ENCODE measurements at regions not wholly inside any gene's neighbourhood (a gene's known extent, or its start where the extent isn't known, plus 50 kb on each side); places are given as distances from the start of the nearest gene placed in this dataset.

GRCh38 chr5:168075387-168075786 lies 216.1 kb upstream of the WWC1 start:
- no peaks in the 10 kb centered on the region for H3K36me3 ChIP-seq (ENCODE audit: control insufficient read depth in 4 of 4, insufficient read depth in 3 of 4, low read depth in 1 of 4, low read length in 3 of 4)
- WGBS = 73% methylated on average over 3 of the region's 3 CpGs
- no peak overlapping the region for H3K4me3 ChIP-seq (ENCODE audit: low read depth in 1 of 3, low read length in 3 of 3)
- DNase-seq (ENCODE audit: low spot score) = no peak
- H3K27me3 ChIP-seq (ENCODE audit: control insufficient read depth in 4 of 4, insufficient read depth in 4 of 4, low read length in 3 of 4) = no peaks in the 10 kb centered on the region
- no peaks in the 10 kb centered on the region for H3K9me3 ChIP-seq (ENCODE audit: control insufficient read depth in 4 of 4, low read length in 3 of 4)
- H3K4me1 ChIP-seq (ENCODE audit: control insufficient read depth in 4 of 4, insufficient read depth in 4 of 4, low read length in 3 of 4) = peaks cover 0 to 3% (median 0%) of the 10 kb centered on the region in 4 donors
- no peak overlapping the region for H3K27ac ChIP-seq (ENCODE audit: low read depth in 1 of 2, low read length in 2 of 2)
- TF ChIP-seq, protein P1, sequence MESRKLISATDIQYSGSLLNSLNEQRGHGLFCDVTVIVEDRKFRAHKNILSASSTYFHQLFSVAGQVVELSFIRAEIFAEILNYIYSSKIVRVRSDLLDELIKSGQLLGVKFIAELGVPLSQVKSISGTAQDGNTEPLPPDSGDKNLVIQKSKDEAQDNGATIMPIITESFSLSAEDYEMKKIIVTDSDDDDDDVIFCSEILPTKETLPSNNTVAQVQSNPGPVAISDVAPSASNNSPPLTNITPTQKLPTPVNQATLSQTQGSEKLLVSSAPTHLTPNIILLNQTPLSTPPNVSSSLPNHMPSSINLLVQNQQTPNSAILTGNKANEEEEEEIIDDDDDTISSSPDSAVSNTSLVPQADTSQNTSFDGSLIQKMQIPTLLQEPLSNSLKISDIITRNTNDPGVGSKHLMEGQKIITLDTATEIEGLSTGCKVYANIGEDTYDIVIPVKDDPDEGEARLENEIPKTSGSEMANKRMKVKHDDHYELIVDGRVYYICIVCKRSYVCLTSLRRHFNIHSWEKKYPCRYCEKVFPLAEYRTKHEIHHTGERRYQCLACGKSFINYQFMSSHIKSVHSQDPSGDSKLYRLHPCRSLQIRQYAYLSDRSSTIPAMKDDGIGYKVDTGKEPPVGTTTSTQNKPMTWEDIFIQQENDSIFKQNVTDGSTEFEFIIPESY (IDR thresholded peaks at IDR 0.05) = no peak
- no peak for TF ChIP-seq MAX (IDR thresholded peaks at IDR 0.05)
- no peak overlapping the region for H3K9ac ChIP-seq (ENCODE audit: low read depth in 1 of 2, low read length in 2 of 2)

- peak in 1 of 2 donors; percentile 28 for TF ChIP-seq HNF4A (conservative IDR thresholded peaks at IDR 0.05)
- TF ChIP-seq FOXA2 (IDR thresholded peaks at IDR 0.05) = no peak
- no peak for TF ChIP-seq YY1 (IDR thresholded peaks at IDR 0.05)
- H3K4me1 ChIP-seq (ENCODE audit: control insufficient read depth in 4 of 4, insufficient read depth in 4 of 4, low read length in 3 of 4) = peaks cover 0 to 3% (median 0%) of the 10 kb centered on the region in 4 donors
- H3K36me3 ChIP-seq (ENCODE audit: control insufficient read depth in 4 of 4, insufficient read depth in 3 of 4, low read depth in 1 of 4, low read length in 3 of 4) = no peaks in the 10 kb centered on the region
- no peak overlapping the region for H3K4me3 ChIP-seq (ENCODE audit: low read depth in 1 of 3, low read length in 3 of 3)
- H3K9me3 ChIP-seq (ENCODE audit: control insufficient read depth in 4 of 4, low read length in 3 of 4) = no peaks in the 10 kb centered on the region
- 48% methylated on average over 2 of the region's 2 CpGs for WGBS
- no peak for DNase-seq (ENCODE audit: low spot score)
- no peaks in the 10 kb centered on the region for H3K27me3 ChIP-seq (ENCODE audit: control insufficient read depth in 4 of 4, insufficient read depth in 4 of 4, low read length in 3 of 4)
- H3K9ac ChIP-seq (ENCODE audit: low read depth in 1 of 2, low read length in 2 of 2) = no peak overlapping the region
- H3K27ac ChIP-seq (ENCODE audit: low read depth in 1 of 2, low read length in 2 of 2) = no peak overlapping the region
Measured at GRCh38 chr5:168076561-168076991, 214.9 kb upstream of the WWC1 start.

- Histone ChIP-seq H3K4me1 (ENCODE audit: control insufficient read depth in 4 of 4, insufficient read depth in 4 of 4, low read length in 3 of 4) (no peaks in the 10 kb centered on the region), H3K9ac (ENCODE audit: low read depth in 1 of 2, low read length in 2 of 2) (no peak overlapping the region), H3K27ac (ENCODE audit: low read depth in 1 of 2, low read length in 2 of 2) (no peak overlapping the region), H3K4me3 (ENCODE audit: low read depth in 1 of 3, low read length in 3 of 3) (no peak overlapping the region), H3K27me3 (ENCODE audit: control insufficient read depth in 4 of 4, insufficient read depth in 4 of 4, low read length in 3 of 4) (no peaks in the 10 kb centered on the region), H3K36me3 (ENCODE audit: control insufficient read depth in 4 of 4, insufficient read depth in 3 of 4, low read depth in 1 of 4, low read length in 3 of 4) (no peaks in the 10 kb centered on the region), H3K9me3 (ENCODE audit: control insufficient read depth in 4 of 4, low read length in 3 of 4) (no peaks in the 10 kb centered on the region)
- WGBS = 70% methylated on average over 9 of the region's 9 CpGs
- no peak for TF ChIP-seq HNF4A (conservative IDR thresholded peaks at IDR 0.05)
- TF ChIP-seq TAF1 (conservative IDR thresholded peaks at IDR 0.05) = no peak
- no peak for TF ChIP-seq CTCF (IDR thresholded peaks at IDR 0.05; ENCODE audit: low read depth, low read length, missing input control)
- TF ChIP-seq JUND (IDR thresholded peaks at IDR 0.05) = no peak
- TF ChIP-seq HNF4G (IDR thresholded peaks at IDR 0.05) = no peak
- TF ChIP-seq FOXA2 (IDR thresholded peaks at IDR 0.05) = no peak
- TF ChIP-seq, protein P1 (IDR thresholded peaks at IDR 0.05) = no peak
- no peak for TF ChIP-seq RAD21 (IDR thresholded peaks at IDR 0.05)
- no peak for TF ChIP-seq MAX (IDR thresholded peaks at IDR 0.05)
- TF ChIP-seq SP1 (IDR thresholded peaks at IDR 0.05) = no peak
- no peak for TF ChIP-seq YY1 (IDR thresholded peaks at IDR 0.05)
- TF ChIP-seq NR2F2 (IDR thresholded peaks at IDR 0.05) = no peak
- TF ChIP-seq, protein P2, sequence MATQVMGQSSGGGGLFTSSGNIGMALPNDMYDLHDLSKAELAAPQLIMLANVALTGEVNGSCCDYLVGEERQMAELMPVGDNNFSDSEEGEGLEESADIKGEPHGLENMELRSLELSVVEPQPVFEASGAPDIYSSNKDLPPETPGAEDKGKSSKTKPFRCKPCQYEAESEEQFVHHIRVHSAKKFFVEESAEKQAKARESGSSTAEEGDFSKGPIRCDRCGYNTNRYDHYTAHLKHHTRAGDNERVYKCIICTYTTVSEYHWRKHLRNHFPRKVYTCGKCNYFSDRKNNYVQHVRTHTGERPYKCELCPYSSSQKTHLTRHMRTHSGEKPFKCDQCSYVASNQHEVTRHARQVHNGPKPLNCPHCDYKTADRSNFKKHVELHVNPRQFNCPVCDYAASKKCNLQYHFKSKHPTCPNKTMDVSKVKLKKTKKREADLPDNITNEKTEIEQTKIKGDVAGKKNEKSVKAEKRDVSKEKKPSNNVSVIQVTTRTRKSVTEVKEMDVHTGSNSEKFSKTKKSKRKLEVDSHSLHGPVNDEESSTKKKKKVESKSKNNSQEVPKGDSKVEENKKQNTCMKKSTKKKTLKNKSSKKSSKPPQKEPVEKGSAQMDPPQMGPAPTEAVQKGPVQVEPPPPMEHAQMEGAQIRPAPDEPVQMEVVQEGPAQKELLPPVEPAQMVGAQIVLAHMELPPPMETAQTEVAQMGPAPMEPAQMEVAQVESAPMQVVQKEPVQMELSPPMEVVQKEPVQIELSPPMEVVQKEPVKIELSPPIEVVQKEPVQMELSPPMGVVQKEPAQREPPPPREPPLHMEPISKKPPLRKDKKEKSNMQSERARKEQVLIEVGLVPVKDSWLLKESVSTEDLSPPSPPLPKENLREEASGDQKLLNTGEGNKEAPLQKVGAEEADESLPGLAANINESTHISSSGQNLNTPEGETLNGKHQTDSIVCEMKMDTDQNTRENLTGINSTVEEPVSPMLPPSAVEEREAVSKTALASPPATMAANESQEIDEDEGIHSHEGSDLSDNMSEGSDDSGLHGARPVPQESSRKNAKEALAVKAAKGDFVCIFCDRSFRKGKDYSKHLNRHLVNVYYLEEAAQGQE (IDR thresholded peaks at IDR 0.05) = no peak
- no peak for TF ChIP-seq FOXA1 (IDR thresholded peaks at IDR 0.05)
- DNase-seq (ENCODE audit: low spot score) = no peak
Measured at GRCh38 chr5:168085261-168086031, 206.0 kb upstream of the WWC1 start.

Measured in liver (tissue), 8 donors.